Superior temporal gyrus (tissue), 1 donor: ENCODE measurements at regions not wholly inside any gene's neighbourhood (a gene's known extent, or its start where the extent isn't known, plus 50 kb on each side); places are given as distances from the start of the nearest gene placed in this dataset.
"Not testable (repeated sequence)": the region's sequence is repeated elsewhere in the genome, so short reads cannot be mapped to it uniquely, and the experiment has no call there.

Experiments used
- DNase-seq: peaks from one replicate; pipeline ENCODE4 v3.0.0-alpha.2; 2016; ENCODE audit errors: extremely low spot score

DNA sequence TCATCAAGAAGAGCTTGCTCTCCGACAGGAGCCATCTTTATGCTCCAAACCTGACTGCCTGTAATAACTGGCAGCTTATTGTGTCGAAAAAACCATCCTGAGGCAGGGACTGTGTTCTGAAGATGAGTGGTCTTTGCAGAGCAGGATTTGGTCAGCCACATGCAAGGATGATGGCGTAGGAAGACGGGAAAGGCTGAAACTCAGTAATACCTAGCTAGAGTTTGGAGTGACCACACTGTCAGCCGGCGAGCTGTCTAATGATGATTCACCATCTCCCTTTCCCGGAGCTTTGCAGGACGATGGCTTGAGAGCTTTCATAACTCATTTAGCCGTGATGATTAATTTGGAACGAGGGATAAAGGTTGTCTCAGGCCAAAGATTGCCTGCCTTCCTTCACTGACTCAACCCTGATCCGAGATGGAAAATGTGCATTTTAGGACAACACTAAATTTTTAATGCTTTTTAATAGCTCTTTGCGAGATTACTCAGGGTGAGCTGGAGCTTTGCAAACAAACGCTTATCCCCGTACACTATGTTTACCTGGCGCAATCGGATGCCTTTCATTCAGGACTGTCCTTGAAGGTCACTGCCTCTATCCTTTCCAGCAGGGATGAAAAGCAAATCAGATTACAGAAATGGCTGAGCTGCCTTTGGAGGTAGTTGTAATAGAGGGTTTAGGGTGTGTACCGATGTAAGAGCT, 288.5 kb downstream of the ASMT start:
- no peak for DNase-seq

DNA sequence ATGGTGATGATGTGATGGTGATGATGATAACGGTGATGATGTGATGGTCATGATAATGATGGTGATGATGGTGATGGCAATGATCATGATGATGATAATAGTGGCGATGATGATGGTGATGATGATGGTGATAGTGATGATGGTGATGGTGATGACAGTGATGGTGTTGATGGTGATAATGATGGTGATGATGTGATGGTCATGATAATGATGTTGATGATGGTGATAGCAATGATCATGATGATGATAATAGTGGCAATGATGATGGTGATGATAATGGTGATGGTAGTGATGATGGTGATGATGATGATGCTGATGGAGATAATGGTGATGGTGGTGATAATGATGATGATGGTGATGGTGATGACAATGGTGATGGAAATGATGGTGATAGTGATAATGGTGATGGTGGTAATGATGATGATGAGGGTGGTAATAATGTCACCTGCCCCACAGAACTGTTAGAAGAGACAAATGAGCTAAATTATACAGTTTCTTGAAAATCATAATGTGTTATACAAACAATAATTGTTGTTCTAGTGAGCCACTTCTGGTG, 289.9 kb downstream of the ASMT start:
- DNase-seq = no peak

DNA sequence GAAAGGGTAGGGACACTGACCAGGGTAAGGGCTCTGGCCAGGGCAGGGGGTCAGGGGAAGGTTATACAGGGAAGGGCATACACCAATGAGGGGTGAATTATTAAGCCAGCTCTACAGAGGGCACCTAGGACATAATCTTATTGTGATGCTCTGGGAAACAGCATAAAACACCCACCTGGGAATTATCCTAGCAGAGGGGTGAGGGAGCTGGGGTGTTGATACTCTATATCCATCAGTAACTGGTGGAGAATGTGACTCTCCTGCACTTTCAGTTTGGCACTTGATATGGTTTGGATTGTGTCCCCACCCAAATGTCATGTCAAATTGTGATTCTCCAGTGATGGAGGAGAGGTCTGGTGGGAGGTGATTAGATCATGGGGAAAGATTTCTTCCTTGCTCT, 291.2 kb downstream of the ASMT start:
- no peak for DNase-seq

DNA sequence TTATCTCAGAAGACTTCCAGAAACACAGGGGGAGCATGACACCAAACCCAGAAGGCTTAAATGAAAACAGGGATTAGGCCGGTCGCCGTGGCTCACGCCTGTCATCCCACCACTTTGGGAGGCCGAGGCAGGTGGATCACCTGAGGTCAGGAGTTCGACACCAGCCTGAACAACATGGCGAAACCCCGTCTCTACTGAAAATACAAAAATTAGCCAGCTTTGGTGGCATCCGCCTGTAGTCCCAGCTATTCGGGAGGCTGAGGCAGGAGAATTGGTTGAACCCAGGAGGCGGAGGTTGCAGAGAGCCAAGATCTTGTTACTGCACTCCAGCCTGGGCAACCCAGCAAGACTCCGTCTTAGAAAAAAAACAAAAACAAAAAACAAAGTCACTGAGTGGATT, 294.1 kb downstream of the ASMT start:
- DNase-seq = not testable (repeated sequence)

DNA sequence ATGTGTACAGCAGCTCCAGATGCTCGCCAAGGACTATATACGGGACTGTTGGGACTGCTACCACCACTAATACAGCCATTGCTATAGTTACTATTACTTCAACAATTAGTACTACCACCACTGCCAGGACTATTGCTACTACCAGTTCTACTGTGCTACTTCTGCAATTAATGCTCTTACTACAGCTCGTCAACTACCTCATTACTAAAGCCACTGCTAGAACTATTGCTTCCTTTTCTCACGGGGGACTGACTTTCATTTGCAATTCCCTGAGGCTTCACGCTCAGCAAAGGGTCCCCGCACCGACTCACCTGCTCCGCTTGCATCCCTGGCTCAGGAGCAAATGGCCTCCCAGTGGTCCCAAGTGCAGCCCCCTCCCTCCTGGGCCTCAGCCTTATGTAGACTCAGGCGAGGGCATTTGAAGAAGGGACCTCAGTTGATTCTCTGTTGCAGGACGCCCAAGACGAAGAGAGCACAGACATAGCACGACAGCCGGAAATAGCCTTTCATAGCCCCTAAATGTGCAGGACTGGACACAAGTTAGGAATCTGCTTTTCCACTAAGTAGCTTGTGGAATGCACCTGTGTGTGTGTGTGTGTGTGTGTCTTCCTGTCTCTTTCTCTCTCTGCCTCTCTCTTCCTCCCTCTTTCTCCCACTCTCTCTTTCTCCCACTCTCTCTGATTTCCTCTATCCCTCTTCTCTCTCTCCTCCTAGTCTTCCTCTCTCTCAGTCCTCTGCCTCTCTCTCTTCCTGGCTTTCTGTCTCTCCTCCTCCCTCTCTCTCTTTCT, 294.8 kb downstream of the ASMT start:
- no peak for DNase-seq

DNA sequence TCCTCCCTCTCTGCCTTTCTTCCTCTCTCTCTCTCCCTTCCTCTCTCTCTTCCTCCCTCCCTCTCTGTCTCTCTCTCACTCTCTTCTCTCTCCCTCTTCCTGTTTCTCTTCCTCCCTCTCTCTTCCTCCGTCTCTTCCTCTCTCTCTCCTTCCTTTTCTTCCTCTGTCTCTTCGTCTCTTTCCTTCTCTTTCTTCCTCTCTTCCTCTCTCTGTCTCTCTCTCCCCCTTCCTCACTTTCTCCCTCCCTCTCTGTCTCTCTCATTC, 295.3 kb downstream of the ASMT start:
- DNase-seq = no peak

DNA sequence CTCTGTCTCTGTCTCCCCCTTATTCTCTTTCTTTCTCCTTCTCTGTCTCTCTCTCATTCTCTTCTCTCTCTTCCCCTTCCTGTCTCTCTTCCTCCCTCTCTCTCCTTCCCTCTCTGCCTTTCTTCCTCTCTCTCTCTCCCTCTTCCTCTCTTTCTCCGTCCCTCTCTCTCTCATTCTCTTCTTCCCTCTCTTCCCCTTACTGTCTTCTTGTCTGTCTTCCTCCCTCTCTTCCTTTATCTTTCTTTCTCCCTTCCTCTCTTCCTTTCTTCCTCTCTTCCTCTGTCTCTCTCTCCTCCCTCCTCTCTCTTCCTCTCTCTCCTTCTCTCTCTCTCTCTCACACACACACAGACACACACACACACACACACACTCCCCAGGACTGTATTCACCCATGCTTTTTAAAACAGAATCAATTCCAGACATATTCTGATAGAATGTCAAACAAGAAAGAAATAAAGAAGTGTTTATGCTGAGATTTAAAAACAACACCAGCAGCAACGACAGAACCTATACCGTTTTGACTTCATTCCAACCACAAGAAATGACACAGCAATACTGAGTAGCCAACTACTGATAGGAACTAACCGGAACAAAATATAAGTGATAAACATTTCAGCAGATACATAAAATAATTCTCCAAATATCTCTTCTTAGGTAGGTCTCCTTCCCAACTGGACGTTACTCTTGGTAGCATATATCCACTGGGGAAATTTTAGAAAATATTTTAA, 296.7 kb downstream of the ASMT start:
- no peak for DNase-seq

DNA sequence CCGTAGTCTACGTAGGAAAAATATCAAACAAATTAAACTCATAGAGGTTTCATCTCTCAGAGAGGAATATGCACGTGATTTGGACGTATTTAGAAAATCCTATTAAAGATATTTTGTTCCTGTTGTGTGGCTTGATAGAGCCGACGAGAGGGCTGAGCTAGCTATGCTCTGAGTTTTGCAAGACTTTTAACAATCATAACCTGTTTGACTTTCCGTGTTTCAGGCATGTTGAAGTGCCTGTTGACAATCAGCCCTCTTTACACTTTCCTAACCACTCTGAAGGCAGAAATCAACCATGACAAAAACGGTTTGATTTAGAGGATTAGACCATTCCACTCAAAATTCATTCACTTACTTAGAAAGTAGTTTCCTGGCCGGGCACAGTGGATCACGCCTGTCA, 297.3 kb downstream of the ASMT start:
- no peak for DNase-seq

DNA sequence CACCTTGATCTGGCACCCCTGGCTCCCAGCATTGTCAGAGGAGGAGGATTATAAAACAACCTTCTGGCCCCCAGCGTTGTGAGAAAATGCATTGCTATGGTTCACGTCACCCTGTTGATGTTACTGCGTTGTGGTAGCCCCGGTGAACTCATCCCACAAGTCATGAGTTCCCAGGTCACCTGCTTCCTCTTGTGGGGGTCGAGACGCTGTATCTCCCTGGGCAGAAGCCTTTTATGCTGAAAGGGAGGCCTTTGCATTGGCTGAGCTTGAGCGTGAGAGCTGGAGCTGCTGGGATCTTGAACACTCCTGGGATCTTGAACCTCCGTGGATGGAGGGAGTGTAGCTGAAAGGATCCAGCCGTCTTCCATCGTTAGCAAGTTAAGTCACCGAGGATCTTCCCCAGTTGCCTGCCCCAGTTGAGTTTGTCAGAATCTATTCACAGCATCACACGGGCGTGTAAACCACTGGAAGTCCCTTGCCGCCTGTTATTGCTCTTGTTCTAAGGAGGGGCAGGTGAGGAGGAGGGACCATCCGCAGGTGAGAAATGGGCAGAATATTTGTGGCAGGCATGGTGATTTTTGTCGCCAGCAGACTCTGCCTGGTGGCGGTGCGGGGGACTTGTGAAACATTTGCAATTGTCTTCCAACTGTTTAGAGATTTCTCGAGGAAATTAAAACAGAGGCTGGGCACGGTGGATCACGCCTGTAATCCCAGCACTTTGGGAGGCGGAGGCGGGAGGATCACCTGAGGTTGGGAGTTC, 299.9 kb downstream of the ASMT start:
- DNase-seq = no peak

DNA sequence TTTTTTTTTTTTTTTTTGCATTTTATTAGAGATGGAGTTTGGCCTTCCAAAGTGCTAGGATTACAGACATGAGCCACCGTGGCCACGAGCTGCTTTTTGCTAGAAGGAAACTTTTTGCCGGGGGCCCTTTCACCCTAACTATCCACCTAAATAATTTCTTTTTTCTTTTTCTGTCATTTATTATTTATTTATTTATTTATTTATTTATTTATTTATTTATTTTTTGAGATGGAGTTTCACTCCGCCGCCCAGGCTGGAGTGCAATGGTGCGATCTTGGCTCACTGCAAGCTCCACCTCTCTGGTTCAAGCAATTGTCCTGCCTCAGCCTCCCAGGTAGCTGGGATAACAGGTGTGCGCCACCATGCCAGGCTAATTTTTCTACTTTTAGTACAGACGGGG, 303.9 kb downstream of the ASMT start:
- no peak for DNase-seq

DNA sequence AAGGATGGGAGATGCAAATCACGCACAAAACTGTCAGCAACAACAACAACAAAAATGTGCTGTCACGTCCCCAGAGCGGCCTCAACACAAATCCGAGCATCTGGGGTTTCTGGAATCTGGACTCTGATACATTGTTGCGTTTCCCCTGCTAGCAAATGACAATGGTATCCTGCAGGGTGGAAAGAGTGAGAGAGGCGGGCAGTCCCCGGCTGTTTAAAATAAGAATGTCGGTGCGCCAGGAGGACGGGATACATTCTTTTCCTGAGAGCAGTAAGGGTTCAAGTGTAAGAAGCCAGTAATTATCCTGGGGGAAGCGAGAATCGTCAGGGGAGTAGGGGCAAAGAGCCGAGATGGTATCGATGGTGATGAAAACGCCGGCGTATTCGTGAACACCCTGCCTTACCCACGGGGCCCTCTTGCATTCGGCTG, 310.2 kb downstream of the ASMT start:
- no peak for DNase-seq

DNA sequence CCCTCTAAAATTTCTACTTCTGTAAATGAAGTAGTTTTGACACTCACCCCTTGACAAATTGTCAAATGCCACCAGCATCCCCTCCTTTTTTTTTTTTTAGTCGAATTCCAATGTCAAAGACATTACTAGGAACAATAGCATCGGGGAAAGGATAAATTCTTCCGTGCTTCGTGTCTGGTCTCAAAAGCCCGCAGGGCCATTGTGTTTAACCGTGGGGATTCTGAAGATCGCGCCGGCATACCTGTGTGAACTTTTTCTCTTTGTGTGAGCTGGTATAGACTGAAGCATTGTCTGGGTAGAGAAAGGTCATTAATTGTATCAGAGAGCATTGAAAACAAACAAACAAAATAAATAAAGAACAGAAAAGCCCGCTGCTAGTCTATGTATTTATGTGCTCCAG, 313.9 kb downstream of the ASMT start:
- no peak for DNase-seq

DNA sequence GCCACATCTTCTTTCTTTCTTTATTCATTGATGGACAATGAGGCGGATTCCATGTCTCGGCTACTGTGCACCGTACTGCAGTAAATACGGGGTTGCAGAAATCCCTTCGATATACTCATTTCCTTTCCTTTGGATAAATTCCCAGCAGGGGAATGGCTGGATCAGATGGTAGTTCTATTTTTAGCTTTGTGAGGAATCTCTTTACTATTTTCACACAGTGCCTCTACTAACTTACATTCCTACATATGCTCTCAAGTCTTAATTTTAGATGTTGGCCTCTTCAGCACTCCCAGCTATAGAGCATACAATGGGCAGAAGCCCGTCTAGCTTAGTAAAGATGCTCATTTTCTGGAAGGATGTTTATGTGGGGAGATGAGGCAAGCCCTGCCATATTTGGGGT, 317.4 kb downstream of the ASMT start:
- peak; percentile 68 for DNase-seq

DNA sequence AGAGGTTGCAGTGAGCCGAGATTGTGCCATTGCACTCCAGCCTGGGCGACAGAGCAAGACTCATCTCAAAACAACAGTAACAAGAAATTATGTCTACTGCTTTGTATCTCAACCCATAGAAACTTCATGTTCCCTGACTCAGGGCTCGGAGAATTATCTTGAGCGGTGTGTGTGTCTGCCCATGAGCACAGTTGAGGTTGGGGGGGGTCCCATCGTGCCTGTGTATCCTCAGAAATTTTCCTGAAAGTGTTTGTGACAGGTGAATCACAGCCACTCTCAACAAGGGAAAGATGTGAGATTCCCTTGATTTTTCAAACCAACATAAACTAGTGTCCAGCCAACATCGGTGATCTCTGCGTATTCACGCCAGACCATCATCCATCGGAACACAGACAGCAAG, 319.1 kb downstream of the ASMT start:
- no peak for DNase-seq

DNA sequence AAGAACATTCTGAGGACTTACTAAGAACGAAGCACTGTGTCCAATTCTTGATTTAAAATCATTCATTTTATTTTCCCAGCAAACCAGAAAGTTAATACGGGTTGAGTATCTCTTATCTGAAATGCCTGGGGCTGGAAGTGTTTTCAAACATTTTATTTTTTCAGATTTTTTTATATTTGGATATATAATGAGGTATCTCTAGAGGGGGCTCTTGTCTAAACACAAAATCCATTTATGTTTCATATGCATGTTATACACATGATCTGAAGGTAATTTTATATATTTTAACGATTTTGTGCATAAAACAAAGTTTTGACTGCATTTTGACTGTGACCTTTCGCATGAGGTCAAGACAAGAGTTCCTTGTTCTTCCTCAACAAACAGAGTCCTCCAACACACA, 320.9 kb downstream of the ASMT start:
- DNase-seq = no peak

DNA sequence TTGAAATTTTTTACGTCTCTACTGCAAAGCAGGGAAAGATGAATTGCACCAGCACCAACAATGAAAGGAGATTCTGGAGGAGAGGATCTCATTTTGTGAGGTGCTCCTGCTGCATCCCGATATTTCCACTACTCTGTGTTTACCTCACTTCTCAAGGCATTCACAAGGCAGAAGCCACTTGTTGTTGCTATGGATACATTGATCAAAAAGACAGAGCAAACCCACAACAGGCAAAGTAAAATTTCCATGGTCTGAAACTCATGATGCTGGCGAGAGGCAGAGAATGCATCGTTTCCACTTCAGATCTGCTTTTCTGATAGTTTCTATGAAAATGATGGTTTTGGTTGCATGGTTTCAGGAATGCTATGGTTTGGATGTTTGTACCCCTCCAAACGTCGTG, 323.3 kb downstream of the ASMT start:
- no peak for DNase-seq

DNA sequence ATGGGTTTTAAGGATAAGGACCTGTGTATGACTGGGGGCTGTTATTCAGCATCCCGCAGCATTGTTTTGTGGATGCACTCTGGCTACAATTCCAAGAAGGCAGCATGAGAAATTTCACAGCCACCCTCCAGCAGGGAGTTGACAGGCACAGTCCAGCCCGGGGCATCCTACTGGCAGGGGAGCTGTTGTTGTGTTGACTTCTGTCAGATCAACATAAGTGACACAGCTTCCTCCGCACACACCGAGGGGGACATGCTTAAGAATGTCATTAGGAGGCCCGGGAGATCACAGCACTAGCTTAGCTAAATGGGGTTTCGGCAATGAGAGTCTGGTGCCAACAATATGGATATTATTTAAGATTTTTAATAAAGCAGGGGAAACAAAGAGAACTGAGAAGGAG, 326.5 kb downstream of the ASMT start:
- DNase-seq = no peak

DNA sequence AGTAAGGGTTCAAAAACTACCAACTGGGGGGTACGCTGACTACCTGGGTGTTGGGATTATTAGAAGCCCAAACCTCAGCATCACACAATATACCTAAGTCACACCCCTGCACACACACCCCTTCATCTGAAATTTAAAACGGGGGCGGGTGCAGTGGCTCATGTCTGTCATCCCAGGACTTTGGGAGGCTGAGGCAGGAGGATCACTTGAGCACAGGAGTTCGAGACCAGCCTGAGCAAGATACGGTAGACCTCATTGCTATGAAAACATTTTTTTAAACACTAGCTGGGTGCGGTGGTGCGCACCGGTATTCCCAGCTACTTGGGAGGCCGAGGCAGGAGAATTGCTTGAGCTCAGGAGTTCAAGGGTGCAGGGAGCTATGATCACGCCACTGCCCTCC, 331.0 kb downstream of the ASMT start:
- DNase-seq = no peak

DNA sequence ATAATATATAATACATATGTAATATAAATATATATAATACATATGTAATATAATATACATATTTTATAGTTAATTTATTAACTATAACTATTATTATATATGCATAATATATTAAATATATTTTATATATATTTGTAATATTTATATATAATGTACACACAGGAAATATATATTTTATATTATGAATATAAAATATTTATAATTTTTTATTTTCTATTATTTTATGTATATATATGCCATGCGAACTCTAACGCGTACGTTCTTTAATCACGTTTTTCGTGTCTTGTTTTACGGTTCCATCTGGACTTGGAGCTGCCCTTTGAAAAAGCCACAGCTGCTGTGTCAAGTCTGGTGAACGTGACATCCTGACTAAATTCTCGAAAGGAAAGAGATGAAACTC, 332.1 kb downstream of the ASMT start:
- no peak for DNase-seq
